ENCODE measurements at regions not wholly inside any gene's neighbourhood (a gene's known extent, or its start where the extent isn't known, plus 50 kb on each side); places are given as distances from the start of the nearest gene placed in this dataset.

DNA sequence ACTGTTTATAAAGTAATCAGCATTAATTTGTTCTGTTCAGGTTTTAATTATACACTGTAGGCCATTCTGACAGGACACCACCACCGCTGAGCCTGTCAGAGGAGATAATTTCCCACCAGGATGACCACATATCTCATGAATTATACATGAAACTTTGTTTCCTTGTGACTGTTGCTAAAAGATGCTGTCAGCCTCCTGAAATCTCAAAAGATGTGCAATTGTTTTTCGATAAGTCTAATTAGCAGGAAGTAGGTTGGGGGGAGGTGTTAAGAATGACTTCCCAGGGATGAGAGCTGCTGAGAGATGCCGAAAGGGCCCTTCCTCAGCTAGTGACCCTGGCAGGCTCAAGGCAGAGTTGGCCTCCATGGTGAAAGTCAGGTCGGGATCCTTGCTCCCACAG, 485.4 kb downstream of the SOX6 start:
- Histone ChIP-seq H3K4me1 (replicated peaks in 1 of 2; ENCODE audit: control insufficient read depth in 2 of 2, insufficient read depth in 2 of 2, low read length in 2 of 2) (no peaks in the 10 kb centered on the region), H3K27me3 (ENCODE audit: control insufficient read depth in 2 of 2, insufficient read depth in 2 of 2, low read length in 2 of 2) (peaks cover 0 to 4% of the 10 kb centered on the region in 2 experiments; a peak in 2 of 5 replicates), H3K36me3 (ENCODE audit: control insufficient read depth, insufficient read depth, low read length) (no peaks in the 10 kb centered on the region), H3K27ac (ENCODE audit: extremely low read depth, low read depth, low read length) (no peak overlapping the region), H3K9me1 (ENCODE audit: control insufficient read depth, insufficient read depth, low read length) (no peaks in the 10 kb centered on the region), H3K4me2 (ENCODE audit: insufficient read depth, low read length) (no peak overlapping the region), H3K9me3 (replicated peaks; ENCODE audit: control insufficient read depth, insufficient read depth, low read depth, low read length) (no peaks in the 10 kb centered on the region), H3K4me3 (no peak overlapping the region), H2AFZ (ENCODE audit: low read depth, low read length) (no peak overlapping the region), H4K20me1 (replicated peaks; ENCODE audit: control insufficient read depth, insufficient read depth, low read length) (no peaks in the 10 kb centered on the region), H3K79me2 (ENCODE audit: control insufficient read depth, insufficient read depth, low read length) (no peaks in the 10 kb centered on the region), H3K9ac (ENCODE audit: insufficient read depth in 1 of 2, low read depth in 2 of 2, low read length in 2 of 2) (no peak overlapping the region)
- in situ Hi-C loops (cut with MboI) = no loop called here
- intact Hi-C loops (cut with micrococcal nuclease) = no loop called here
- no TSS peak for BruUV-seq (replicated peaks)
- ChIA-PET CTCF (ENCODE audit: low intra/inter-chr PET ratio) (no interaction called here), POLR2A (interaction anchor here (0.6 to 1.4 kb wide), 2 partner anchors 14 to 387 kb away, joined by 3 to 10 read pairs; no protein-coding TSS in a partner anchor)
- ATAC-seq (no peak), FAIRE-seq (no peak), DNase-seq (ENCODE audit: extremely low read depth in 1 of 4, low spot score in 3 of 4) (no peak)
- WGBS (ENCODE audit: insufficient coverage, low coverage, missing lambda C conversion rate) = 3% methylated on average over 4 of the region's 4 CpGs
- TF ChIP-seq SNRNP70 (optimal IDR thresholded peaks at IDR 0.05; ENCODE audit: low read depth, low read length) (no peak), ELF2 (CRISPR knock-in tag; IDR thresholded peaks at IDR 0.05) (no peak), SMARCA5 (IDR thresholded peaks at IDR 0.05) (no peak), NCOA2 (IDR thresholded peaks at IDR 0.05; ENCODE audit: partially characterized antibody in 2 of 2) (no peak), PURB (CRISPR knock-in tag; IDR thresholded peaks at IDR 0.05; ENCODE audit: low read depth) (no peak), MED1 (CRISPR knock-in tag; IDR thresholded peaks at IDR 0.05; ENCODE audit: borderline replicate concordance) (no peak), SPI1 (IDR thresholded peaks at IDR 0.05; ENCODE audit: borderline replicate concordance, low read depth, low read length) (no peak), BRCA1 (IDR thresholded peaks at IDR 0.05) (no peak), BRCA1 (CRISPR knock-in tag; IDR thresholded peaks at IDR 0.05) (no peak), NR2C1 (IDR thresholded peaks at IDR 0.05) (no peak), NR2C1 (tag; IDR thresholded peaks at IDR 0.05) (no peak), FOXM1 (IDR thresholded peaks at IDR 0.05; ENCODE audit: low read depth) (no peak), FOXM1 (CRISPR knock-in tag; IDR thresholded peaks at IDR 0.05; ENCODE audit: low read depth) (no peak), NFXL1 (CRISPR knock-in tag; IDR thresholded peaks at IDR 0.05) (no peak)
